ENCODE measurements at regions not wholly inside any gene's neighbourhood (a gene's known extent, or its start where the extent isn't known, plus 50 kb on each side); places are given as distances from the start of the nearest gene placed in this dataset.
A peak's percentile ranks its signal among the peaks of the same experiment; 100 is the strongest.
"Not testable (repeated sequence)": the region's sequence is repeated elsewhere in the genome, so short reads cannot be mapped to it uniquely, and the experiment has no call there.

DNA sequence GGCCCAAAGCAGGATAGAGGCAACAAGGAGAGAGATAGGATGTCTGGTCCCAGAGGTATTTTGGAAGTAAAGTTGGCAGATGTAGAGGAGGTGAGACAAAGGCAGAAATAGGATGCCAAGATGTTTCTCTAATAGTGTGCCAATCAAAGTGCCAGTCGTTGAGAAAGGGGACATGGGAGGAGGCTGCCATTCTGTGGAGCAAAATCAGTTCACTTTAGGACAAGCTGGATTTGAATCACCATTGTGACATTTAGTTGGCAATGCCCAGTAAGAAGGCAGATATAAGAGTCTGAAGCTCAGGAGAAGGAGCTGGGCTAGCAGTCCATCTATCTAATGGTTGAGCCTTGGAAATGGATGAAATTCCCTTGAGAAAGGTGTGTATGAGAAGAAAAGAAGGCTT is 53.8 kb downstream of the ADRB2 start:
- intact Hi-C loops (cut with DNase I): no loop called here
- DNase-seq: no peak

DNA sequence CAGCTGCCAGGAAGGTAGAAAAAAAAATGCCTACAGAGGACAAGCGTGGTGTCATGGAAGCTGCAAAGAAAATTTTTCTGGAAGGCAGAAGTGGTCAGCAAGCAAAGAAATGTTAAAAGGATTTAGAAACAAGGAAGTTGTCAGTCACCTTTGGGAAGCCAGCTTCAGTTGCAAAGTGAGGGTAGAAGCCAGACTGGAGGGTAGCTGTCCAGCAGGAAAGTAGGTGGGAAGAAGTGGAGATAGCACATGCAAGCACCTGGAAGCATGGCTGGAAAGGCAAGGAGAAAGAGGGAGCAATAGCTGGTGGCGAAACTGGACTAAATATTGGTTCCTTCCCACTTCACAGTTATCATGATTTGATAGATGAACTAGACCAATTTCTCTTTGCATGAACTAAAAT is 54.3 kb downstream of the ADRB2 start:
- intact Hi-C loops (cut with DNase I): no loop called here
- no peak for DNase-seq

DNA sequence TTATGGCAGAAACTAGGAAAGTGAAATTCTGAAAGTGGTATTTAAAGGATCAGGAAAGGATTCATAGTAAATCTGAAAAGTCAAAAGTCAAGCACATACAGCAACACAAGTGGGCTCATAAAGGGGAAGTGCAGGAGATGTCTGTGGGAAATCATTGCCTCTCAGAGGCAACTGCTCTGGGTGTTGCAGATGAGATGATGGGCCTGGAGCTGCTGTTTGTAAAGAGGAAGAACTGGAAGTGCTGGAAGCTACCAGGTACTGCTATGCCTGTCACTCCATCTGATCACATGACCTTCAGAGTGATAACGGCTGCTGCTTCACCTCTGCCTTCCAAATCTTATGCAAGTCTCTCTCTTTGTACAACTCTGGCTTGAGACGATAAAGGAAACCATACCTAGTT is 55.9 kb downstream of the ADRB2 start:
- intact Hi-C loops (cut with DNase I): no loop called here
- DNase-seq: peak in 1 of 42 donors; percentile 5

DNA sequence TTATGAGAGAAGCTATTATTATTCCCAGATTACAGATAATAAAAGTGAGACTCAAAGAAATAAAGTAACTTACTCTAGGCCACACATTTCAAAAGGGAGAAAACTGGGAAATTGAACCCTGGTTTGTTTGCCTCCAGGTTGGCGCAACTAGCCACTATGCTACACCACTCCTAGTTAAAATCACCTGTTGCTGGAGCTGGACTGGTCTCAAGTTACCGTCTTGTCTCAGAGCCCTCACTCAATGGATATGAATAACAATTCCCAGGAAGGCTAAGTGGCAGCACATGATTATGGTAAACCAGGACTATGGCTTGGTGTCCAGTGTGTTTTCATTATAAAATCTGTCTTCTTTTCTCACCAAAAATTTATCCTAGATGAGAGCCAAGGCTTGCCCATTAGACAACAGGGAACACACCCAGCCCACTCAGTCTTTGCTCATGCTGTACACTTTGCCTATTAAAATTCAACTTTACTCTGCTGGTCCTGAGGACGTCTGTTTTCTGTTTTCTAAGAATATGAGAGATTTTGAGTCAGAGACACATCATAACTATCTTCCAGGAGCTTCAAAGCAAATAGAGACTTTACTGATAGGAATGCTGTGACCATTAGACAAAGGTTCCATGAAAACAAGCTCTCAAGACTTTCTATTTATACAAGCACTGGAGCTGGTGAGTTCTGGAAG is 58.1 kb downstream of the ADRB2 start:
- no peak for DNase-seq
- intact Hi-C loops (cut with DNase I): no loop called here

DNA sequence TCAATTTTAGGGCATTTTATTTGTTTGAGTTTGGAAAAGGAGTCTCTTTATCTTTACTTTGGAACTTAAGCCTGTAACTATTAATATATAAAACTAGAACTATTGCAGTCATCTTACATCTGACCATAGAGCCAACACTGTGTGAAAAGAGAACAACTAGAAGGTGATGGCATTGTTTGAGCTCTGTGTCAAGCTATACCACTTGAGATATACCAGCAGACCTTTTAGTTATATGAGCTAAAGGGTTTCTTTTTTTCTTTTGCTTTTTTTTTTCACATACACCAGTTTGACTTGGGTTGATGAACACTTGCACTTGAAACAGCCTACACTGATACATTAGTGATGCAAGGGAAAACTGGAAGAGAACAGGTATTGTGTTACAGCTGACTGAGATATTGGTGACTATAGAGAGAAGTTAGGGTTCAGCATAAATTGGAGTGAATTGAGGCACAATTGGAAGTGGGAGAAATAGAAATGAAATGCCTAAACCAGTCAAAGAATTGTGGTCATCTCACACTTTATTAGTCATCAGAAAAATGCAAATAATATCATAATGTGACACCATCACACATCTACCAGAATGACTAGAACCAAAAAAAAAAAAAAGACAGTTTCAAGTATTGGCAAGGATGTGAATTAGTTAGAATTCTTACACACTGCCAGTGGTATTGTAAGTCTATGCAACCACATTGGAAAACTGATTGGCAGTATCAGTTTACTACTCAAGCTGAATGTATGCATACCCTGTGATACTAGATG is 60.9 kb downstream of the ADRB2 start:
- intact Hi-C loops (cut with DNase I): no loop called here

DNA sequence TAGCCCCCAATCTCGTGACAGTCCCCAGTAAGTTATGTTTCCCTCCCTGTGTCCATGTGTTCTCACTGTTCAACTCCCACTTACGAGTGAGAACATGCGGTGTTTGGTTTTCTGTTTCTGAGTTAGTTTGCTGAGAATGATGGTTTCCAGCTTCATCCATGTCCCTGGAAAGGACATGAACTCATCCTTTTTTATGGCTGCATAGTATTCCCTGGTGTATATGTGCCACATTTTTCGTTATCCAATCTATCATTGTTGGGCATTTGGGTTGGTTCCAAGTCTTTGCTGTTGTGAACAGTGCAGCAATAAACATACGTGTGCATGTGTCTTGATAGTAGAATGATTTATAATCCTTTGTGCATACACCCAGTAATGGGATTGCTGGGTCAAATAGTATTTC is 63.5 kb downstream of the ADRB2 start:
- DNase-seq; intact Hi-C loops (cut with DNase I): not testable (repeated sequence)

More for the DNA sequence above, 60.9 kb downstream of the ADRB2 start:
- DNase-seq: no peak

DNA sequence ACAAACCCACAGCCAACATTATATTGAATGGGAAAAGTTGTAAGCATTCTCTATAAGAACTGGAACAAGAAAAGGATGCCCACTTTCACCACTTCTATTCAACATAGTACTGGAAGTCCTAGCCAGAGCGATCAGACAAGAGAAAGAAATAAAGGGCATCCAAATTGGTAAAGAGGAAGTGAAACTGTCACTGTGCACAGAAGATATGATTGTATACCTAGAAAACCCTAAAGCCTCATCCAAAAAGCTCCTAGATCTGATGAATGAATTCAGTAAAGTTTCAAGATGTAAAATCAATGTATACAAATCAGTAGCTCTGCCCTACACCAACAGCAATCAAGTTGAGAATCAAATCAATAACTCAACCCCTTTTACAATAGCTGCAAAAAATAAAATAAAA is 69.0 kb downstream of the ADRB2 start:
- intact Hi-C loops (cut with DNase I); DNase-seq: not testable (repeated sequence)

DNA sequence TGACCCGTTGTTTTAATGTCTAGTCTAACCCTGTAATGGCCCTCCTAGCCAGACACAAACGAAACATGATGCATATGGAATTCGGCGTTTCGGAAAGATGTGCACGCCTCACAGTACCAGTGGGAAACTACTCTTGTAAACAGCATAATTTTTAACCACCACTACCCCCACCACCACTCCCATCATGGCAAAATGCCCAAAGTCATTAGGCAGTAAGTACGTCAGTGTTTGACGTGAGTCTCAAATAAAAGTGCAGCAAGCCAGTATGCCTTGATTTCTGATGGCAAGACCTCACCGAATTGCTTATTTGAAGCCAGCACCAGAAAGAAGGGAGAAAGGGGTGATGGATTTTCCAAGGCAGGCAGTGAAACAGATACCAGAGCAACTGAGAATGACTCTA is 71.4 kb downstream of the ADRB2 start:
- intact Hi-C loops (cut with DNase I): no loop called here
- DNase-seq: no peak

DNA sequence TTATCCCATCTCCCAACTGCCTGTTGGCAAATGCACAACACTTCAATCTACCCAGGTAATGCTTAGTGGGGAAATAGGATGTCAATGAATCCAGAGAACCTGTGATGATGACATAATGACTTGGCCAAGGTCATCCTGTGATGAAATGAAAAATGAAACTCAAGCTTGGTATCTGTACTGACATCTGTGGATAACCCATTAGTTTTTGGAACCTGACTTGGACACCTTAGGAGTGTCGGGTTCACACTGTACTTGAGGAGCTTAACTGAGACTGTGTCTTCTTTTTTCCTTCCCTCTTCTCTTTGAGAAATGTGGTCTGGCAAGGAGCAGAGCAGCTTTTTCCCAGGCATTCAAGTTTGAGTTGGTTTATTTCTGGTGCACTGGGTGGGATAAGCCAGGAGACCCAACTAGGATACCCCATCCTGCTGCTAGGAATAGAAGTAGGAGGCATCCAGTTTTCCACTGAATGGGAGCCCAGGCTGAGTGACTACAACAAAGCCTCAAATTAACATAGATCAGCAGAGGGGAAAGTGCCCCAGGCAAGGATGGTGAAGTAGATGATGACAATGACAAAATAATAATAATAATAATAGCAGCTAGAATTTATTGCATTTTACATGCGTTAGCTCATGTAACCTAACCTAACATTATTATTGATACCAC is 72.1 kb downstream of the ADRB2 start:
- no peak for DNase-seq
- intact Hi-C loops (cut with DNase I): no loop called here

DNA sequence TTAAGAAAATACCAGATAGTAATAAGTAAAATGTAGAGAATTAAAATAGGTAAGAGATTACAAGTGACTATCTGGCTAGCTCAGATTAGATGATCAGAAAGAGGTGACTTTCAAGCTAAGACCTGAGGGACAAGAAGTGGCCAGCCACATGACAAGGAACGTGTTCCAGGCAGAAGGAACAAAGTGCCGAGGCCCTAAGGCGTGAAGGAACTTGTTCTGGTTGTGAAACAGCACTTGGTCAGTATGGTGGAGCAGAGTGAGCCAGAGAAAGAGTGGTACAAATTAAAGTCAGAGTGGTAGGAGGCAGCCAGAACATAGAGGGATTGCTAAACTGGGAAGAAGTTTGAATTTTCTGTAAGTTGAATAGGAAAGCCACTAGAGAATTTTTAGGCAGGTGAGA is 73.6 kb downstream of the ADRB2 start:
- no peak for DNase-seq
- intact Hi-C loops (cut with DNase I): no loop called here

DNA sequence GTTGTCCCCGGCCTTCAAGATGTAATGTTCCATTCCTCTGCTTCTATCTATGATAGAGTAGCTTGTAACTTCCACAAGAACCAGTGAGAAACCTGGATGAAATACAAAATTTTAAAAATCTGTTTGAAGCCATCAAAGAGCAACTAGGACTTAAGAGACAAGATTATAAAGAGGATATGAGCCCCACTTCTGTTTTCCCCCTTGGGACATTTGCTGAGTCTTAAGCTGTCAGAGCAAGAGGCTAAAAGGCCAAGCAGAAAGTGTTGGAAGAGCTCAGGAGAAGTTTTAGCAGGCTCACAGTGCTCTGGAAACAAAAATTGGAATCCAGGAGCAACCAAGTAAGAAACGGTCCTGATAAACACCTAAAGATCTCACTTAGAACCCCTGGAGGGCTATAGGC is 76.1 kb downstream of the ADRB2 start:
- intact Hi-C loops (cut with DNase I): no loop called here
- no peak for DNase-seq

DNA sequence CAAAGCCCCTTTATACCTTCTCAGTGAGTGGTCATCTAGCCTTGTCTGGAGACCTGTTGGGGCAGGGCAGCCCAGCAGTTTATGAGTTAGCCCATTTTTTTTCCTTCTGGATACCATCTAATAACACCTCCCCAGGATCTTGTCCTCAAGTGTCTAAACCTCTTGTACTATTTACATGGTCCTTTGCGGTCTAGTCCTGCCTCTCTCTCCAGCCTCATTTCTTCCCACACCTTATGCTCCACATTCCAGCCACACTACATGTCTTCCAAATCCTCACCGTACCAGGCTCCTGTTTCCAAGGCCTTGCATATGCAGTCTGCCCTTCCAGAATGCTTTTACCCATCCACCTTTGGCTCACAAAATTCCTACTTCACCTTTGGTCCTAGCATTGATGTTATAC is 77.2 kb downstream of the ADRB2 start:
- DNase-seq: no peak
- intact Hi-C loops (cut with DNase I): no loop called here

DNA sequence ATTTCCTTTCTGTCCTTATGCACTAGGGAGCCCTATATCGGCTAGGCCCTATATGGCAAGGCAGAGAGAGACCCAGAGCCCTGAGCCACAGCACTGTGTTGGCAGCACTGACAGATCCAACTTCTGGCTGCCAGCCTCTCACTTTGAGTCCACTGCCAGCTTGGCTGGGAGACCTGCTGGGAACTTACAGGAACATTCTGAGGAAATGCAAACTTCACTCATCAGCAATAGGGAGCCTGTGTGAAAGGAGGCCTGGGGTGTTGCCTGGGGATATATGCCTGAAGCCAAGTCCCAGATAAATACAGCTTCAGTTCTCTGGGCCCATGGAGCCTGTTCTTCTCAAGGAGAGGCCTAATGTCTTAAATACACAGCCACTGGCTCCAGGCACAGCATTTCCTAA is 78.0 kb downstream of the ADRB2 start:
- intact Hi-C loops (cut with DNase I): no loop called here
- DNase-seq: peak in 29 of 42 donors; percentile 14 to 76 (median 41)

DNA sequence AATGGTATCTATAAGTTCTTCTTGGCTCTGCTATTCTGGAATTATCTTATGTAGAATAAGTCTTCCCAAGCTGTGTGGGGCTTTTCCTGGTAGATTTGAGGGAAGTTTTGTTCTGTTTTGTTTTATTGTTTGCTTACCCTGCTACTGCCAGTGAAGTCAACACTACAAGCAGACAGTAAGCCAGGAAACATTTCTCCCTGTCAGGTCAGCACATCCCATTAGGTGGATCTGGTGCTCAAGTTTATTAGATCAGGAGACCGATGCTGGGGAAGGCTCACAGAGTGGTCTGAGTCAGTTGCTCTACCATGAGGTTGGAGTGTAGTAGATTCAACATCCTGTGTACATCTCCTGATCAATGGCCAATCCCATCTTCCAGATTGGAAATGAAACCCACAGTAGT is 79.1 kb downstream of the ADRB2 start:
- intact Hi-C loops (cut with DNase I): no loop called here

DNA sequence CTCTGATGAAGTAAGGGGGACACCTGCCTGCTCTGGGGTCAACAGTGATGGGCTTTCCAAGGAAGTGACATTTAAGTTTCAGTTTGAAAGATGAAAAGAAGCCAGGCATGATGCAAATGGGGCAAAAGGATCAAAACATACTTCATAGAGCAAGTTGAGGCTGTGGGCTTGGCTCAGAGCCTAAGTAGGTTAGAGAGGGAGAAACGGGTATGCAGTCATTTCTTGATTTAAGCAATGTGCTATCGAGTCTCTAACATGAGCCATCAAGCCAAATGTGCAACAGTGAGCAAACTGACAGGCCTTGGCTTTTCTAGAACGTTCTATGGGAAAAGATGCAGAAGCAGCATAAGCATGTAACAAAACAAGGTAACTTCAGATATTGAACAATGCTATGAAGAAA is 80.6 kb downstream of the ADRB2 start:
- intact Hi-C loops (cut with DNase I): no loop called here
- no peak for DNase-seq

More for the DNA sequence above, 79.1 kb downstream of the ADRB2 start:
- DNase-seq: no peak

DNA sequence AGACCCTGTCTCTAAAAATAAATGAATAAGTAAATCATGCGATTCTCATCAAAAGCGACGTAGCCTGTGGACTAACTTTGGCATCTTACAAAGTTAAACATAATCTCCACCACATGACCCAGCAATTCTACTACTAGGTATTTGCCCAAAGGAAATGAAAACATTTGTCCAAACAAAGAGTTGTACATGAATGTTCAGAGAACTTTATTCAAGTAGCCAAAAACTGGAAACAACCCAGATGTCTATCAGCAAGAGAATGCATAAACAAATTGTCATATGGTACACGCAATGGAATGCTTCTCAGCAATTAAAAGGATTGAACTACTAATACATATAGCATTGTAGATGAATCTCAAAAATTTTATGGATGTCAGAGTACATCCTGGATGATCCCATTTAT is 82.6 kb downstream of the ADRB2 start:
- no peak for DNase-seq
- intact Hi-C loops (cut with DNase I): no loop called here

DNA sequence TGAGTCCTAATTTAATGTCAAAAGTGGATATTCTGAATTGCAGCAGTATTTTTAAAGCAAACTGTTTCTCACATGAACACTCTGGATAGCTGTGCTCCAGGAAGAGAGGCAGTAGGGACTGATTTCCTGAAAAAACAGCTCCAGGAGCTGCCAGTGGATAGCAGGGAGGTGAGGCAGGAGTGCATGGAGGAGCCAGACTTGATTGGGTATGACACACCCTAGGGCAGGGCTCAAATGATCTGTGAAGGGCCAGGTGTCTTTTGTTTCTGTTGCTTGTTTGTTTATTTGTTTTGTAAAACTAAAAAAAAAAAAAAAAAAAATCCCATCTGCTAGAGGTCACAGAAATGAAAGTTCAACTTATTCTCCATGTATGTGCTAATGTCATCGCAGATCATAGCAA is 83.4 kb downstream of the ADRB2 start:
- intact Hi-C loops (cut with DNase I): no loop called here
- DNase-seq: no peak

DNA sequence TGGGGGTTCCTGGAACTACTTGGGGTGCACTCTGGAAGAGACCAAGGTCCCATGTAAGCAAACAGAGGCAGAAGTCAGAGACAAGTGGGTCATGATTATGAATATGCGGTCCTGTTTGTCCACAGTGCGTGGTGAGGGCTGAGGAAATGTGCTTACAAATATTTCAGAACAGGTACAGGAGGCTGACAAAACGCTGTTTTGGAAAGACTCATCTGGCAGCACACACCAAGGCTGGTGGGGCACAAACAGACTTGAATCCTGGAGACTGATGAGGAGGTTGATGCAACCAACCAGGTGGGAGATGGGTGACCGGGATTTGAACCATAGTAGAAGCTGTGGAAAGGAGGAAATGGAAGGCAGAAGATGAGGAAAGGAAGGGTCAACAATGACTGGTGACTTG is 83.8 kb downstream of the ADRB2 start:
- intact Hi-C loops (cut with DNase I): no loop called here

DNA sequence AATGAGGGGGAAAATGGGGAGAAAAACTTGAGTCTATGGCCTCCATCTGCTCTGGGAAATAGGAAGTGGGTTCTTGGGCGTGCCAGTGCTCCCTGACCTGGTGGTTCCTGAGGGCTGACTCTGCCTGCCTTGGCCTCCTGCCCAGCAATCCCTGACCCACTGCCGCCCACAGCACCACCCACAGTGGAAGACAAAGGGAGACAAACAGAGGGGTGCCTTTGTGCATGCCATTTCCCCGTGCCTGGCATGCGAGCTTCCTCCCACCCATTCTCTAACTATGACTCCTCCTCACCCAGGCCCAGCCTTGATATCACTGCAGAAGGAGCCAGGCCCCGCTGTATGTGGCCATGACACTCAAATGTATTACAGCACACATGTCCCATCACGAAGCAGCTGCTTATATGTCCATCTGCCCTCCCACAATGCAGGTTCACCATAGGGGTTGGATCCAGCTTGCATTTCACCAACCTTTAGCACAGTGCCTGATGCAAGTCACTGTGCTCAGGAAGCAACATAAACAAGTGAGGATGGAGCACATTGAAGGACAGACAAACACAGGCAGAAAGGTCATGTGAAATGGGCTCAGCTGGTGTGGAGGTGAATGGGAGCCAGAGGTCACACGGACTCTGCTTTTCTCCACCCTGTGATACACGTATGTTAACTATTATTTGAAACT is 84.4 kb downstream of the ADRB2 start:
- DNase-seq: peak in 1 of 42 donors; percentile 32
- intact Hi-C loops (cut with DNase I): no loop called here

More for the DNA sequence above, 83.8 kb downstream of the ADRB2 start:
- DNase-seq: no peak

DNA sequence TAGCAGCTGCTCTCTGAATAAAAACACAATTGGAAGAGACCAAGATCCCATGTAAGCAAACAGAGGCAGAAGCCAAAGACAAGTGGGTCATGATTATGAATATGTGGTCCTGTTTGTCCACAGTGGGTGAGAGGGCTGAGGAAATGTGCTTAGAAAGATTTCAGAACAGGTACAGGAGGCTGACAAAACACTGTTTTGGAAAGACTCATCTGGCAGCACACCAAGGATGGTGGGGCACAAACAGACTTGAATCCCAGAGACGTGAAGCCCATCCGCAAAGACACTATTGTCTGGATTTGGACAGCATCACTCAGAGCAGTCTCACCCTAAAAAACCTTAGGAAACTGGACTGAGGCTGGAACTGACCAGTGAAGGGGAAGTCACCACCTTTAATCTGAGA is 85.0 kb downstream of the ADRB2 start:
- intact Hi-C loops (cut with DNase I): no loop called here

More for the DNA sequence above, 85.0 kb downstream of the ADRB2 start:
- DNase-seq: no peak
